Thoracic aorta (tissue), 2 donors: ENCODE measurements at regions not wholly inside any gene's neighbourhood (a gene's known extent, or its start where the extent isn't known, plus 50 kb on each side); places are given as distances from the start of the nearest gene placed in this dataset.

Experiments
- ATAC-seq: fragments of 150-250 bp; one replicate; pipeline ENCODE4 v1.8.0; 2017; ENCODE audit warnings: low read depth; ENCODE audit not compliant: insufficient number of reproducible peaks, low FRiP score
- DNase-seq: peaks from one replicate; pipeline ENCODE4 v3.0.0-alpha.2; 2020; ENCODE audit warnings: low spot score
- H3K27ac ChIP-seq, 2 donors: fragments of 200-600 bp; sonication (generic); 1 replicate in 1 of 2; 2 replicates in 1 of 2; pipeline ENCODE4 v1.5.1; 2016; ENCODE audit warnings: mild to moderate bottlenecking in 2 of 2, moderate library complexity in 2 of 2
- H3K27me3 ChIP-seq: fragments of 200-600 bp; sonication (generic); replicated peaks from 2 replicates; pipeline ENCODE4 v1.6.0; 2016; ENCODE audit warnings: mild to moderate bottlenecking; ENCODE audit not compliant: insufficient read depth
- H3K36me3 ChIP-seq: fragments of 200-600 bp; sonication (generic); one replicate; pipeline ENCODE4 v1.5.1; 2016
- H3K4me1 ChIP-seq, 2 donors: fragments of 200-600 bp; sonication (generic); 1 replicate in 1 of 2; 2 replicates in 1 of 2; pipeline versions ENCODE4 v1.5.1 to v1.6.0; 2016; ENCODE audit warnings: low read depth in 2 of 2, mild to moderate bottlenecking in 1 of 2; ENCODE audit not compliant: control insufficient read depth in 1 of 2
- H3K4me3 ChIP-seq: fragments of 200-600 bp; sonication (generic); 2 replicates; pipeline ENCODE4 v1.5.1; 2016; ENCODE audit warnings: mild to moderate bottlenecking
- H3K9me3 ChIP-seq: fragments of 200-600 bp; sonication (generic); 2 replicates; pipeline ENCODE4 v1.5.1; 2016
- CTCF ChIP-seq: fragments of 200-600 bp; sonication (generic); IDR thresholded peaks from one replicate; pipeline ENCODE4 v1.5.1; 2019; ENCODE audit warnings: antibody characterized with exemption

- no peak overlapping the region for H3K27ac ChIP-seq
- H3K4me1 ChIP-seq = peaks cover 3 to 9% of the 10 kb centered on the region in 2 donors
- H3K27me3 ChIP-seq = no peaks in the 10 kb centered on the region
- no peak for TF ChIP-seq CTCF
- DNase-seq (no peak), ATAC-seq (no peak)
- no peaks in the 10 kb centered on the region for H3K9me3 ChIP-seq
- H3K36me3 ChIP-seq = no peaks in the 10 kb centered on the region
- no peak overlapping the region for H3K4me3 ChIP-seq
Measured at GRCh38 chr1:109832945-109833344, 69.2 kb upstream of the EPS8L3 start.

- Histone ChIP-seq H3K36me3 (no peaks in the 10 kb centered on the region), H3K9me3 (no peaks in the 10 kb centered on the region), H3K4me3 (no peak overlapping the region), H3K27ac (peak overlapping the region in 1 of 2 donors; percentile 52), H3K4me1 (peaks cover 39 to 41% of the 10 kb centered on the region in 2 donors), H3K27me3 (no peaks in the 10 kb centered on the region)
- DNase-seq = no peak
- ATAC-seq = no peak
- no peak for TF ChIP-seq CTCF
Measured at GRCh38 chr1:109828756-109829505, 65.2 kb upstream of the EPS8L3 start.

GRCh38 chr1:109827986-109828385 is 64.3 kb upstream of the EPS8L3 start:
- Histone ChIP-seq H3K9me3 (no peaks in the 10 kb centered on the region), H3K4me3 (no peak overlapping the region), H3K27me3 (no peaks in the 10 kb centered on the region), H3K27ac (peak overlapping the region in 1 of 2 donors; percentile 26), H3K36me3 (no peaks in the 10 kb centered on the region), H3K4me1 (peaks cover 49 to 50% of the 10 kb centered on the region in 2 donors)
- ATAC-seq (no peak), DNase-seq (no peak)
- TF ChIP-seq CTCF = no peak

- Histone ChIP-seq H3K4me3 (no peak overlapping the region), H3K27ac (peak overlapping the region in 1 of 2 donors; percentile 26), H3K9me3 (no peaks in the 10 kb centered on the region), H3K4me1 (peaks cover 53 to 55% of the 10 kb centered on the region in 2 donors), H3K36me3 (no peaks in the 10 kb centered on the region), H3K27me3 (no peaks in the 10 kb centered on the region)
- DNase-seq (no peak), ATAC-seq (no peak)
- TF ChIP-seq CTCF = no peak
Measured at GRCh38 chr1:109827466-109827865, 63.7 kb upstream of the EPS8L3 start.

GRCh38 chr1:109826930-109827349 is 63.2 kb upstream of the EPS8L3 start:
- H3K36me3 ChIP-seq = no peaks in the 10 kb centered on the region
- no peaks in the 10 kb centered on the region for H3K27me3 ChIP-seq
- no peak overlapping the region for H3K4me3 ChIP-seq
- peaks cover 55 to 61% of the 10 kb centered on the region in 2 donors for H3K4me1 ChIP-seq
- DNase-seq (no peak), ATAC-seq (no peak)
- H3K27ac ChIP-seq = no peak overlapping the region
- H3K9me3 ChIP-seq = no peaks in the 10 kb centered on the region
- TF ChIP-seq CTCF = no peak
